HG03060 (cell line): ENCODE measurements at regions not wholly inside any gene's neighbourhood (a gene's known extent, or its start where the extent isn't known, plus 50 kb on each side); places are given as distances from the start of the nearest gene placed in this dataset.
"Not testable (repeated sequence)": the region's sequence is repeated elsewhere in the genome, so short reads cannot be mapped to it uniquely, and the experiment has no call there.

Source experiments
- ATAC-seq: cut with Tn5 transposase; IDR thresholded peaks from one replicate; pipeline ENCODE4 v1.9.1; 2021; ENCODE audit warnings: low read depth, moderate number of reproducible peaks; ENCODE audit not compliant: unreplicated experiment

- no peak for ATAC-seq
Observed at GRCh38 chr15:89023311-89023961, 64.8 kb upstream of the ABHD2 start.

- ATAC-seq, result no peak
Observed at GRCh38 chr15:89024418-89024817, 63.8 kb upstream of the ABHD2 start.

- ATAC-seq, result no peak
Observed at GRCh38 chr15:89026167-89026566, 62.1 kb upstream of the ABHD2 start.

GRCh38 chr15:89028036-89028435, 60.2 kb upstream of the ABHD2 start:
- no peak for ATAC-seq

- ATAC-seq, result no peak
Observed at GRCh38 chr15:89030311-89030710, 57.9 kb upstream of the ABHD2 start.

- not testable (repeated sequence) for ATAC-seq
Observed at GRCh38 chr15:89031637-89032285, 56.5 kb upstream of the ABHD2 start.

- ATAC-seq, result no peak
Observed at GRCh38 chr15:89034305-89034704, 54.0 kb upstream of the ABHD2 start.

GRCh38 chr15:89035150-89035549, 53.1 kb upstream of the ABHD2 start:
- no peak for ATAC-seq

- no peak for ATAC-seq
Observed at GRCh38 chr15:89035658-89036057, 52.6 kb upstream of the ABHD2 start.

- ATAC-seq, result no peak
Observed at GRCh38 chr15:89038146-89038545, 50.1 kb upstream of the ABHD2 start.
